ENCODE measurements at regions not wholly inside any gene's neighbourhood (a gene's known extent, or its start where the extent isn't known, plus 50 kb on each side); places are given as distances from the start of the nearest gene placed in this dataset.

GRCh38 chr7:14047709-14048399 is 58.4 kb upstream of the ETV1 start:
- POLR2A ChIA-PET, result no interaction called here
- Histone ChIP-seq H3K9me3 (ENCODE audit: low read length) (peaks cover 63% of the 10 kb centered on the region), H2AFZ (ENCODE audit: low read length) (no peak overlapping the region), H3K9ac (ENCODE audit: insufficient read depth, low read depth, low read length) (no peak overlapping the region), H3K79me2 (ENCODE audit: insufficient read depth, low read length) (no peaks in the 10 kb centered on the region), H4K20me1 (ENCODE audit: insufficient read depth, low read length) (no peaks in the 10 kb centered on the region), H3K36me3 (replicated peaks in 1 of 2; ENCODE audit: control insufficient read depth in 1 of 2, insufficient read depth in 2 of 2, low read length in 2 of 2) (no peaks in the 10 kb centered on the region), H3K27me3 (ENCODE audit: control insufficient read depth in 1 of 2, insufficient read depth in 2 of 2, low read length in 2 of 2) (no peaks in the 10 kb centered on the region), H3K27ac (ENCODE audit: extremely low read length, insufficient read depth, low read length) (no peak overlapping the region), H3K4me3 (replicated peaks in 1 of 3; ENCODE audit: insufficient read depth in 1 of 3, low read depth in 2 of 3, low read length in 3 of 3) (no peak overlapping the region), H3K4me2 (ENCODE audit: low read depth, low read length) (no peak overlapping the region), H3K4me1 (ENCODE audit: insufficient read depth, low read length) (no peaks in the 10 kb centered on the region)
- intact Hi-C loops (cut with micrococcal nuclease; ENCODE audit: unreplicated experiment), result no loop called here
- no TSS peak for BruUV-seq (replicated peaks)
- no peak for ATAC-seq
- 39% methylated on average over 5 of the region's 5 CpGs for WGBS (ENCODE audit: low lambda C conversion rate)
- CTCF ChIA-PET (ENCODE audit: low intra/inter-chr PET ratio, low total read pairs), result no interaction called here
- TF ChIP-seq ZNF430 (CRISPR knock-in tag; IDR thresholded peaks at IDR 0.05) (no peak), ZNF781 (CRISPR knock-in tag; IDR thresholded peaks at IDR 0.05; ENCODE audit: borderline replicate concordance, not compliant biosample characterization) (no peak), KLF11 (CRISPR knock-in tag; IDR thresholded peaks at IDR 0.05) (no peak), ZNF317 (CRISPR knock-in tag; IDR thresholded peaks at IDR 0.05) (no peak), ZNF362 (CRISPR knock-in tag; IDR thresholded peaks at IDR 0.05; ENCODE audit: borderline replicate concordance) (no peak), ZNF639 (CRISPR knock-in tag; conservative IDR thresholded peaks at IDR 0.05) (no peak), FOXA3 (CRISPR knock-in tag; IDR thresholded peaks at IDR 0.05) (no peak), MYNN (CRISPR knock-in tag; IDR thresholded peaks at IDR 0.05; ENCODE audit: low read depth) (no peak), ZHX2 (IDR thresholded peaks at IDR 0.05; ENCODE audit: low read depth) (no peak), ZHX2 (CRISPR knock-in tag; IDR thresholded peaks at IDR 0.05; ENCODE audit: borderline replicate concordance) (no peak), KDM5B (CRISPR knock-in tag; IDR thresholded peaks at IDR 0.05; ENCODE audit: borderline replicate concordance) (no peak), SNRNP70 (IDR thresholded peaks at IDR 0.05; ENCODE audit: low read depth, low read length) (no peak), ZNF616 (CRISPR knock-in tag; IDR thresholded peaks at IDR 0.05; ENCODE audit: low read depth) (no peak), ZNF280B (CRISPR knock-in tag; IDR thresholded peaks at IDR 0.05; ENCODE audit: borderline replicate concordance) (no peak), ZMYM2 (CRISPR knock-in tag; IDR thresholded peaks at IDR 0.05) (no peak)
- in situ Hi-C loops (cut with HindIII; ENCODE audit: extremely low pct_ligation_motif_present, low pct_unique_long_range_greater_than_20kb), result no loop called here
- no peak for DNase-seq (ENCODE audit: low spot score)
- FAIRE-seq, result no peak
